Uterus (tissue), 2 donors: ENCODE measurements at regions not wholly inside any gene's neighbourhood (a gene's known extent, or its start where the extent isn't known, plus 50 kb on each side); places are given as distances from the start of the nearest gene placed in this dataset.

Experiments
- CTCF ChIP-seq, 4 experiments: fragments of 200-600 bp in 2 of 4; fragments of 450-650 bp in 2 of 4; sonication (generic) in 2 of 4; IDR thresholded peaks; one replicate each; pipeline ENCODE4 v1.5.1; 2016 to 2019; ENCODE audit warnings: antibody characterized with exemption in 4 of 4, mild to moderate bottlenecking in 2 of 4, moderate library complexity in 1 of 4
- POLR2A ChIP-seq, 2 donors: fragments of 450-650 bp; IDR thresholded peaks; one replicate each; pipeline ENCODE4 v1.6.1; 2016; ENCODE audit warnings: antibody characterized with exemption in 2 of 2, mild to moderate bottlenecking in 1 of 2, moderate library complexity in 1 of 2

GRCh38 chr10:59077855-59078254 is 98.6 kb upstream of the PHYHIPL start:
- TF ChIP-seq POLR2A (IDR thresholded peaks at IDR 0.05) (no peak), CTCF (IDR thresholded peaks at IDR 0.05) (no peak)
